ENCODE measurements at regions not wholly inside any gene's neighbourhood (a gene's known extent, or its start where the extent isn't known, plus 50 kb on each side); places are given as distances from the start of the nearest gene placed in this dataset.

- no peaks in the 10 kb centered on the region; the same call in 1 of the 2 replicates for H3K4me1 ChIP-seq (ENCODE audit: control insufficient read depth, insufficient read depth, low read length)
- no CpG with 5 or more reads among the region's 1 CpG for WGBS, 2 experiments (ENCODE audit: extremely low coverage in 2 of 2, insufficient read length in 1 of 2)
- no peak overlapping the region for H3K4me2 ChIP-seq (ENCODE audit: low read depth, low read length)
- no peak overlapping the region for H3K23ac ChIP-seq (ENCODE audit: low read depth, low read length)
- H2AK5ac ChIP-seq (ENCODE audit: low read depth, low read length), result no peak overlapping the region
- intact Hi-C loops (cut with micrococcal nuclease), result no loop called here
- DNase-seq (no peak), ATAC-seq (ENCODE audit: low read depth) (no peak)
- no peaks in the 10 kb centered on the region for H4K20me1 ChIP-seq (ENCODE audit: insufficient read depth, low read length)
- H2BK20ac ChIP-seq (ENCODE audit: low read depth, low read length), result no peak overlapping the region
- H3K27me3 ChIP-seq (ENCODE audit: control insufficient read depth, insufficient read depth, low read length), result no peaks in the 10 kb centered on the region
- POLR2A ChIA-PET (ENCODE audit: unreplicated experiment), result no interaction called here
- H4K8ac ChIP-seq (ENCODE audit: low read depth in 2 of 2, low read length in 2 of 2), result no peak overlapping the region
- no peak overlapping the region for H2AFZ ChIP-seq (replicated peaks; ENCODE audit: low read length, poor library complexity)
- H2AK9ac ChIP-seq (replicated peaks; ENCODE audit: low read depth, low read length, poor library complexity), result no peak overlapping the region
- no peaks in the 10 kb centered on the region for H3K36me3 ChIP-seq (ENCODE audit: control insufficient read depth, insufficient read depth, low read length)
- TF ChIP-seq MAFK (IDR thresholded peaks at IDR 0.05; ENCODE audit: low read depth, low read length) (no peak), BHLHE40 (IDR thresholded peaks at IDR 0.05; ENCODE audit: low read depth, low read length) (no peak)
- no peak overlapping the region for H2BK120ac ChIP-seq (ENCODE audit: low read depth, low read length)
- no peaks in the 10 kb centered on the region for H3K79me1 ChIP-seq (ENCODE audit: low read depth in 1 of 2, low read length in 2 of 2)
- no peak overlapping the region for H2BK15ac ChIP-seq (ENCODE audit: low read depth, low read length)
- CTCF ChIA-PET, result no interaction called here
- no peak overlapping the region for H2BK5ac ChIP-seq (ENCODE audit: low read depth, low read length, poor library complexity, severe bottlenecking)
- dilution Hi-C loops (cut with HindIII; ENCODE audit: low sequenced_read_pairs, unreplicated experiment), result no loop called here
- H3K27ac ChIP-seq (ENCODE audit: insufficient read depth, low read length), result no peak overlapping the region
- no peaks in the 10 kb centered on the region for H3K9me1 ChIP-seq (ENCODE audit: insufficient read depth, low read length)
- no peak overlapping the region for H3K4me3 ChIP-seq (ENCODE audit: insufficient read depth, low read depth, low read length)
- no peak overlapping the region for H3K18ac ChIP-seq (ENCODE audit: low read depth, low read length)
- in situ Hi-C loops (cut with MboI; ENCODE audit: low sequenced_read_pairs), result no loop called here
- H4K5ac ChIP-seq (ENCODE audit: low read depth, low read length), result no peak overlapping the region
- H3K9me3 ChIP-seq (ENCODE audit: control insufficient read depth, insufficient read depth, low read length), result no peaks in the 10 kb centered on the region
- no peak overlapping the region for H3K56ac ChIP-seq (ENCODE audit: extremely low read depth, insufficient read depth, low read length)
- no peak overlapping the region for H3K4ac ChIP-seq (ENCODE audit: low read depth, low read length)
- no peak overlapping the region for H4K91ac ChIP-seq (ENCODE audit: insufficient read depth, low read depth, low read length)
- no peak overlapping the region for H3K9ac ChIP-seq (ENCODE audit: low read depth, low read length)
- no peak overlapping the region for H3K14ac ChIP-seq (replicated peaks; ENCODE audit: low read depth, low read length)
- BruUV-seq (replicated peaks), result no TSS peak
Observed at GRCh38 chr20:11020712-11021111, 346.9 kb upstream of the JAG1 start.
